ENCODE measurements at regions not wholly inside any gene's neighbourhood (a gene's known extent, or its start where the extent isn't known, plus 50 kb on each side); places are given as distances from the start of the nearest gene placed in this dataset.

GRCh38 chr5:117829646-117830045 lies 1158.7 kb downstream of the DTWD2 start:
- Histone ChIP-seq H3K4me3 (ENCODE audit: low read depth, low read length, poor library complexity, severe bottlenecking) (no peak overlapping the region), H3K36me3 (ENCODE audit: insufficient read depth, low read length) (no peaks in the 10 kb centered on the region), H3K79me2 (ENCODE audit: insufficient read depth, low read depth, low read length) (no peaks in the 10 kb centered on the region), H3K4me1 (ENCODE audit: insufficient read depth, low read length, poor library complexity, severe bottlenecking) (no peaks in the 10 kb centered on the region), H3K9me2 (ENCODE audit: insufficient read depth, low read length) (no peaks in the 10 kb centered on the region), H3K4me2 (ENCODE audit: low read length) (no peak overlapping the region), H3K27ac (ENCODE audit: low read depth, low read length, poor library complexity, severe bottlenecking) (no peak overlapping the region), H4K20me1 (ENCODE audit: insufficient read depth, low read length) (no peaks in the 10 kb centered on the region), H3K9me3 (ENCODE audit: low read length) (no peaks in the 10 kb centered on the region), H2AFZ (ENCODE audit: low read length) (no peak overlapping the region)
- DNase-seq (ENCODE audit: low spot score), result no peak
- ChIA-PET CTCF (ENCODE audit: unreplicated experiment) (no interaction called here), POLR2A (no interaction called here)
- TF ChIP-seq EZH2phosphoT487 (IDR thresholded peaks at IDR 0.05; ENCODE audit: borderline replicate concordance, low read depth, low read length), result no peak
- no peak for TF ChIP-seq CTCF (conservative IDR thresholded peaks at IDR 0.05; ENCODE audit: low read length)
- no TSS peak for BruUV-seq (replicated peaks)
- intact Hi-C loops (cut with micrococcal nuclease; ENCODE audit: unreplicated experiment), result no loop called here

GRCh38 chr5:117813850-117814249 lies 1174.5 kb downstream of the DTWD2 start:
- POLR2A ChIA-PET, result interaction anchor here (0.5 kb wide), 1 partner anchor 41 kb away, joined by 3 read pairs; no protein-coding TSS in a partner anchor

More at GRCh38 chr5:117813850-117814249, 1174.5 kb downstream of the DTWD2 start:
- Histone ChIP-seq H3K4me3 (ENCODE audit: low read depth, low read length, poor library complexity, severe bottlenecking) (no peak overlapping the region), H3K79me2 (ENCODE audit: insufficient read depth, low read depth, low read length) (no peaks in the 10 kb centered on the region), H3K36me3 (ENCODE audit: insufficient read depth, low read length) (no peaks in the 10 kb centered on the region), H3K4me2 (ENCODE audit: low read length) (no peak overlapping the region), H3K4me1 (ENCODE audit: insufficient read depth, low read length, poor library complexity, severe bottlenecking) (no peaks in the 10 kb centered on the region), H3K9me2 (ENCODE audit: insufficient read depth, low read length) (no peaks in the 10 kb centered on the region), H3K9me3 (ENCODE audit: low read length) (no peaks in the 10 kb centered on the region), H3K27ac (ENCODE audit: low read depth, low read length, poor library complexity, severe bottlenecking) (no peak overlapping the region), H4K20me1 (ENCODE audit: insufficient read depth, low read length) (no peaks in the 10 kb centered on the region), H2AFZ (ENCODE audit: low read length) (no peak overlapping the region)
- no TSS peak for BruUV-seq (replicated peaks)
- TF ChIP-seq CTCF (conservative IDR thresholded peaks at IDR 0.05; ENCODE audit: low read length), result no peak
- no peak for TF ChIP-seq EZH2phosphoT487 (IDR thresholded peaks at IDR 0.05; ENCODE audit: borderline replicate concordance, low read depth, low read length)
- DNase-seq (ENCODE audit: low spot score), result no peak
- CTCF ChIA-PET (ENCODE audit: unreplicated experiment), result no interaction called here
- intact Hi-C loops (cut with micrococcal nuclease; ENCODE audit: unreplicated experiment), result no loop called here
